WERI-Rb-1 (cell line): ENCODE measurements at regions not wholly inside any gene's neighbourhood (a gene's known extent, or its start where the extent isn't known, plus 50 kb on each side); places are given as distances from the start of the nearest gene placed in this dataset.

ENCODE experiments used
- DNase-seq: peaks from one replicate; pipeline ENCODE4 v3.0.0-alpha.2; 2020
- H3K27ac ChIP-seq: fragments of 250-450 bp; sonication (Bioruptor Pico); 2 replicates; pipeline ENCODE4 v1.5.1; 2020; ENCODE audit warnings: mild to moderate bottlenecking, moderate library complexity
- H3K27me3 ChIP-seq: fragments of 250-450 bp; sonication (Bioruptor Pico); 2 replicates; pipeline ENCODE4 v1.5.1; 2021; ENCODE audit warnings: mild to moderate bottlenecking, low read depth, moderate library complexity; ENCODE audit not compliant: insufficient read depth, severe bottlenecking
- H3K36me3 ChIP-seq: fragments of 250-450 bp; sonication (Bioruptor Pico); 2 replicates; pipeline ENCODE4 v1.5.1; 2020; ENCODE audit warnings: mild to moderate bottlenecking, moderate library complexity
- H3K4me3 ChIP-seq: 2 replicates; pipeline ENCODE4 v1.5.1; 2011; ENCODE audit warnings: low read depth, mild to moderate bottlenecking, control low read depth, low read length
- H3K9me3 ChIP-seq: fragments of 250-450 bp; sonication (Bioruptor Pico); 2 replicates; pipeline ENCODE4 v1.5.1; 2021; ENCODE audit warnings: mild to moderate bottlenecking, moderate library complexity; ENCODE audit not compliant: severe bottlenecking
- TF ChIP-seq, protein P1 (sequence below): IDR thresholded peaks from 2 replicates; pipeline ENCODE4 v1.5.1; 2011; ENCODE audit warnings: low read depth, mild to moderate bottlenecking, control low read depth, inconsistent platforms, low read length

GRCh38 chrX:34227804-34228203 lies 95.7 kb upstream of the FAM47A start:
- H3K27ac ChIP-seq: no peak overlapping the region
- no peak overlapping the region for H3K4me3 ChIP-seq
- H3K9me3 ChIP-seq: no peaks in the 10 kb centered on the region
- H3K27me3 ChIP-seq: no peaks in the 10 kb centered on the region
- DNase-seq: no peak
- H3K36me3 ChIP-seq: no peaks in the 10 kb centered on the region
- TF ChIP-seq, protein P1, sequence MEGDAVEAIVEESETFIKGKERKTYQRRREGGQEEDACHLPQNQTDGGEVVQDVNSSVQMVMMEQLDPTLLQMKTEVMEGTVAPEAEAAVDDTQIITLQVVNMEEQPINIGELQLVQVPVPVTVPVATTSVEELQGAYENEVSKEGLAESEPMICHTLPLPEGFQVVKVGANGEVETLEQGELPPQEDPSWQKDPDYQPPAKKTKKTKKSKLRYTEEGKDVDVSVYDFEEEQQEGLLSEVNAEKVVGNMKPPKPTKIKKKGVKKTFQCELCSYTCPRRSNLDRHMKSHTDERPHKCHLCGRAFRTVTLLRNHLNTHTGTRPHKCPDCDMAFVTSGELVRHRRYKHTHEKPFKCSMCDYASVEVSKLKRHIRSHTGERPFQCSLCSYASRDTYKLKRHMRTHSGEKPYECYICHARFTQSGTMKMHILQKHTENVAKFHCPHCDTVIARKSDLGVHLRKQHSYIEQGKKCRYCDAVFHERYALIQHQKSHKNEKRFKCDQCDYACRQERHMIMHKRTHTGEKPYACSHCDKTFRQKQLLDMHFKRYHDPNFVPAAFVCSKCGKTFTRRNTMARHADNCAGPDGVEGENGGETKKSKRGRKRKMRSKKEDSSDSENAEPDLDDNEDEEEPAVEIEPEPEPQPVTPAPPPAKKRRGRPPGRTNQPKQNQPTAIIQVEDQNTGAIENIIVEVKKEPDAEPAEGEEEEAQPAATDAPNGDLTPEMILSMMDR: no peak

GRCh38 chrX:34223574-34223973 lies 91.5 kb upstream of the FAM47A start:
- H3K9me3 ChIP-seq: no peaks in the 10 kb centered on the region
- no peak overlapping the region for H3K27ac ChIP-seq
- H3K4me3 ChIP-seq: no peak overlapping the region
- no peaks in the 10 kb centered on the region for H3K27me3 ChIP-seq
- TF ChIP-seq, protein P1: no peak
- DNase-seq: no peak
- H3K36me3 ChIP-seq: no peaks in the 10 kb centered on the region

GRCh38 chrX:34218063-34218462 lies 85.9 kb upstream of the FAM47A start:
- no peaks in the 10 kb centered on the region for H3K36me3 ChIP-seq
- peaks cover 2% of the 10 kb centered on the region for H3K27me3 ChIP-seq
- H3K9me3 ChIP-seq: no peaks in the 10 kb centered on the region
- no peak for DNase-seq
- no peak overlapping the region for H3K4me3 ChIP-seq
- H3K27ac ChIP-seq: no peak overlapping the region
- TF ChIP-seq, protein P1: no peak

DNA sequence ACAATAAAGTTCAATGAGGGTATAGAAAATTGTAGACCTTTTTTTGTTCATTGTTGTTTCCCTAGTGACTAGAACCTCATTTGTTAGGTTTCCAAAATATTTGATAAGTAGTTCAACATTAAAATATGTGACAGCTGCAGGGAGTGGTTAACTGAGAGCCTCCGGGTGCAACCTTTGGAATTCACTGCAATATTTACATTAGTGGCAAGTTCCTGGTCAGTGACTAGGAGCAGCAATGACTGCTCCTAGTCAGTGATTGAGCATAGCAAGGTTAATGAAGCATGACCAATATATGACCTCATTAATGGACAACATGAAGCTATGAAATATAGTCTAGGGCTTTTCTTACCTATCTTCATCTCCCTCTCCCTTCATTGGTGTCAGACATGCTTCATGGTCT lies 65.8 kb upstream of the FAM47A start:
- no peak for DNase-seq
- TF ChIP-seq, protein P1: no peak
- H3K27me3 ChIP-seq: no peaks in the 10 kb centered on the region
- H3K9me3 ChIP-seq: no peaks in the 10 kb centered on the region
- no peaks in the 10 kb centered on the region for H3K36me3 ChIP-seq
- H3K4me3 ChIP-seq: no peak overlapping the region
- H3K27ac ChIP-seq: no peak overlapping the region
